ENCODE measurements at regions not wholly inside any gene's neighbourhood (a gene's known extent, or its start where the extent isn't known, plus 50 kb on each side); places are given as distances from the start of the nearest gene placed in this dataset.

- no peak for ATAC-seq
These were observed 311.9 kb upstream of the POT1 start for GRCh38 chr7:125241548-125241947.

DNA sequence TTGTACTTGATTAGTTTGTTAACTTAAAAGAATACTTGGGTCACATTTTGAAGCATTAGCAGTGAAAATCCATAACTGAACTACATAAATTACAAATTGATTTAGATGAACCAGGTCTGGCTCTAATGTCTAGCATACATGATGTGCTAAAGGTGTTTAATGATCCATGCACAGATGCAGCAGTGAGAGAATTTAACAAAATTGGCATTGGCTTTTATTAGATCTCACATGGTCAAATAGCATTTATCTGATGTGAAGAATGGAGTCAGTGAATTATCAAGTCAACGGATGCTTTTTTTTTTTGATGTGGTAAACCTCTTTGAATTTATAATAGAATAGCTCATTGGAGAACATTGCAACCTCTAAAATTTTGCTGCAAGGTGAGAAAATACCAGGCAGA, 293.0 kb upstream of the POT1 start:
- ATAC-seq: no peak
- TF ChIP-seq ZFP3 (CRISPR knock-in tag; IDR thresholded peaks at IDR 0.05) (no peak), PPARA (CRISPR knock-in tag; IDR thresholded peaks at IDR 0.05; ENCODE audit: borderline replicate concordance) (no peak), OSR1 (CRISPR knock-in tag; IDR thresholded peaks at IDR 0.05) (no peak), TOX (CRISPR knock-in tag; IDR thresholded peaks at IDR 0.05; ENCODE audit: borderline replicate concordance) (no peak), BACH2 (CRISPR knock-in tag; IDR thresholded peaks at IDR 0.05; ENCODE audit: borderline replicate concordance) (no peak), CSRNP3 (CRISPR knock-in tag; IDR thresholded peaks at IDR 0.05) (no peak)

More at GRCh38 chr7:125241548-125241947, 311.9 kb upstream of the POT1 start:
- TF ChIP-seq RARB (CRISPR knock-in tag; IDR thresholded peaks at IDR 0.05): no peak
- TF ChIP-seq ZFP3 (CRISPR knock-in tag; IDR thresholded peaks at IDR 0.05): no peak
- no peak for TF ChIP-seq TCF4 (CRISPR knock-in tag; IDR thresholded peaks at IDR 0.05; ENCODE audit: borderline replicate concordance)
- no peak for TF ChIP-seq TOX (CRISPR knock-in tag; IDR thresholded peaks at IDR 0.05; ENCODE audit: borderline replicate concordance)
- TF ChIP-seq POU6F1 (CRISPR knock-in tag; IDR thresholded peaks at IDR 0.05; ENCODE audit: borderline replicate concordance, low read depth): no peak
- TF ChIP-seq BACH2 (CRISPR knock-in tag; IDR thresholded peaks at IDR 0.05; ENCODE audit: borderline replicate concordance): no peak
- TF ChIP-seq GLIS3 (CRISPR knock-in tag; IDR thresholded peaks at IDR 0.05): no peak
- TF ChIP-seq CSRNP3 (CRISPR knock-in tag; IDR thresholded peaks at IDR 0.05): no peak
- TF ChIP-seq ZNF565 (CRISPR knock-in tag; conservative IDR thresholded peaks at IDR 0.05; ENCODE audit: low read depth): no peak
- no peak for TF ChIP-seq ZNF8 (CRISPR knock-in tag; IDR thresholded peaks at IDR 0.05)
- TF ChIP-seq PPARA (CRISPR knock-in tag; IDR thresholded peaks at IDR 0.05; ENCODE audit: borderline replicate concordance): no peak

GRCh38 chr7:125218076-125218475, 288.5 kb upstream of the POT1 start:
- TF ChIP-seq GLIS3 (CRISPR knock-in tag; IDR thresholded peaks at IDR 0.05) (no peak), ISL1 (CRISPR knock-in tag; IDR thresholded peaks at IDR 0.05) (no peak)
- ATAC-seq: no peak

DNA sequence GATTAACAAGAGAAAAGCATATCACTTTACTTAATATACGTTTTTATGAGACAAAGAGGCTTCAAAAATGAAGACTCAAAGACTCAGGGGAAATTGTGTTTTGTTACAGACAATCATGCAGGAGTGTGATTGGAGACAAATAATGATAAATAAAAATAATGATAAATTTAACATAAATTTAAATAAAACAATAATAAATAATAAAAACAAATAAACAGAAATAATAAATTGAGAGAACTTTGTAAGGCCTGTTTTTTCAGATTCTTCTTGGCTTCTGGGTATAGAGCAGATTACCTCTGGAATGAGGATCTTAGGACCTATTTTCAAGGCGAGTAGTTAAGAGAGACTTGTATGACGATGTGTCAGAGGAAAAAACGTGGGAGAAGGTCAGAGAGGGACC, 271.4 kb upstream of the POT1 start:
- ATAC-seq: no peak
- TF ChIP-seq ISL1 (CRISPR knock-in tag; IDR thresholded peaks at IDR 0.05): no peak
- TF ChIP-seq OSR1 (CRISPR knock-in tag; IDR thresholded peaks at IDR 0.05): no peak
- TF ChIP-seq CSDC2 (CRISPR knock-in tag; IDR thresholded peaks at IDR 0.05): no peak
- no peak for TF ChIP-seq ZNF8 (CRISPR knock-in tag; IDR thresholded peaks at IDR 0.05)
- no peak for TF ChIP-seq PATZ1 (CRISPR knock-in tag; IDR thresholded peaks at IDR 0.05; ENCODE audit: borderline replicate concordance)
- TF ChIP-seq ZNF565 (CRISPR knock-in tag; conservative IDR thresholded peaks at IDR 0.05; ENCODE audit: low read depth): no peak
- TF ChIP-seq SNAI2 (CRISPR knock-in tag; IDR thresholded peaks at IDR 0.05): no peak
- TF ChIP-seq GLIS3 (CRISPR knock-in tag; IDR thresholded peaks at IDR 0.05): no peak
- TF ChIP-seq, protein P1, sequence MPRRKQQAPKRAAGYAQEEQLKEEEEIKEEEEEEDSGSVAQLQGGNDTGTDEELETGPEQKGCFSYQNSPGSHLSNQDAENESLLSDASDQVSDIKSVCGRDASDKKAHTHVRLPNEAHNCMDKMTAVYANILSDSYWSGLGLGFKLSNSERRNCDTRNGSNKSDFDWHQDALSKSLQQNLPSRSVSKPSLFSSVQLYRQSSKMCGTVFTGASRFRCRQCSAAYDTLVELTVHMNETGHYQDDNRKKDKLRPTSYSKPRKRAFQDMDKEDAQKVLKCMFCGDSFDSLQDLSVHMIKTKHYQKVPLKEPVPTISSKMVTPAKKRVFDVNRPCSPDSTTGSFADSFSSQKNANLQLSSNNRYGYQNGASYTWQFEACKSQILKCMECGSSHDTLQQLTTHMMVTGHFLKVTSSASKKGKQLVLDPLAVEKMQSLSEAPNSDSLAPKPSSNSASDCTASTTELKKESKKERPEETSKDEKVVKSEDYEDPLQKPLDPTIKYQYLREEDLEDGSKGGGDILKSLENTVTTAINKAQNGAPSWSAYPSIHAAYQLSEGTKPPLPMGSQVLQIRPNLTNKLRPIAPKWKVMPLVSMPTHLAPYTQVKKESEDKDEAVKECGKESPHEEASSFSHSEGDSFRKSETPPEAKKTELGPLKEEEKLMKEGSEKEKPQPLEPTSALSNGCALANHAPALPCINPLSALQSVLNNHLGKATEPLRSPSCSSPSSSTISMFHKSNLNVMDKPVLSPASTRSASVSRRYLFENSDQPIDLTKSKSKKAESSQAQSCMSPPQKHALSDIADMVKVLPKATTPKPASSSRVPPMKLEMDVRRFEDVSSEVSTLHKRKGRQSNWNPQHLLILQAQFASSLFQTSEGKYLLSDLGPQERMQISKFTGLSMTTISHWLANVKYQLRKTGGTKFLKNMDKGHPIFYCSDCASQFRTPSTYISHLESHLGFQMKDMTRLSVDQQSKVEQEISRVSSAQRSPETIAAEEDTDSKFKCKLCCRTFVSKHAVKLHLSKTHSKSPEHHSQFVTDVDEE (CRISPR knock-in tag; IDR thresholded peaks at IDR 0.05): no peak
- TF ChIP-seq ZFP30 (CRISPR knock-in tag; IDR thresholded peaks at IDR 0.05): no peak
- TF ChIP-seq ZNF70 (CRISPR knock-in tag; IDR thresholded peaks at IDR 0.05): no peak
- no peak for TF ChIP-seq TOX (CRISPR knock-in tag; IDR thresholded peaks at IDR 0.05; ENCODE audit: borderline replicate concordance)
- TF ChIP-seq ARNTL (CRISPR knock-in tag; IDR thresholded peaks at IDR 0.05; ENCODE audit: borderline replicate concordance, low read depth): no peak
- TF ChIP-seq TCF4 (CRISPR knock-in tag; IDR thresholded peaks at IDR 0.05; ENCODE audit: borderline replicate concordance): no peak
- TF ChIP-seq CSRNP3 (CRISPR knock-in tag; IDR thresholded peaks at IDR 0.05): no peak
- no peak for TF ChIP-seq ESRRG (CRISPR knock-in tag; IDR thresholded peaks at IDR 0.05)
- no peak for TF ChIP-seq POU6F1 (CRISPR knock-in tag; IDR thresholded peaks at IDR 0.05; ENCODE audit: borderline replicate concordance, low read depth)
